Sigmoid colon (tissue), 6 donors: ENCODE measurements at regions not wholly inside any gene's neighbourhood (a gene's known extent, or its start where the extent isn't known, plus 50 kb on each side); places are given as distances from the start of the nearest gene placed in this dataset.

ENCODE experiments used
- DNase-seq: peaks from one replicate; pipeline ENCODE4 v3.0.0-alpha.2; 2019
- H3K27ac ChIP-seq, 4 donors: fragments of 200-600 bp; sonication (generic); one replicate each; pipeline ENCODE4 v1.5.1; 2016 to 2019; ENCODE audit warnings: mild to moderate bottlenecking in 1 of 4
- H3K27me3 ChIP-seq, 3 donors: fragments of 200-600 bp; sonication (generic); one replicate each; pipeline ENCODE4 v1.5.1; 2019; ENCODE audit warnings: mild to moderate bottlenecking in 1 of 3
- H3K36me3 ChIP-seq, 4 donors: fragments of 200-600 bp; sonication (generic); one replicate each; pipeline ENCODE4 v1.5.1; 2016 to 2019
- H3K4me1 ChIP-seq, 4 donors: fragments of 200-600 bp; sonication (generic); one replicate each; pipeline ENCODE4 v1.5.1; 2017 to 2019
- H3K4me3 ChIP-seq, 4 donors: fragments of 200-600 bp; sonication (generic); one replicate each; pipeline ENCODE4 v1.5.1; 2017 to 2019; ENCODE audit warnings: mild to moderate bottlenecking in 2 of 4, moderate library complexity in 1 of 4
- H3K9me3 ChIP-seq, 4 donors: fragments of 200-600 bp in 3 of 4; sonication (generic) in 3 of 4; one replicate each; pipeline versions ENCODE4 v1.5.1 to v1.6.1; 2013 to 2019
- EP300 ChIP-seq, 4 donors: sonication (generic); formaldehyde crosslinking; IDR thresholded peaks; one replicate each; pipeline ENCODE4 v1.6.1; 2017; ENCODE audit warnings: antibody characterized with exemption in 4 of 4
- POLR2A ChIP-seq, 2 donors: fragments of 450-650 bp; IDR thresholded peaks; one replicate each; pipeline ENCODE4 v1.6.1; 2016; ENCODE audit warnings: antibody characterized with exemption in 2 of 2, mild to moderate bottlenecking in 2 of 2, moderate library complexity in 2 of 2
- POLR2AphosphoS5 ChIP-seq, 4 donors: sonication (generic); formaldehyde crosslinking; IDR thresholded peaks; one replicate each; pipeline ENCODE4 v1.6.1; 2017; ENCODE audit warnings: antibody characterized with exemption in 4 of 4
- WGBS, 2 donors: extraction: QIAGEN DNeasy Blood & Tissue Kit; methylation state at CpG; one replicate each; pipeline ENCODE4 v1.1.7; 2013; 5-methylcytosine and 5-hydroxymethylcytosine counted together
- intact Hi-C: fragments of 100-400 bp; cut with DNase I; formaldehyde crosslinking; loops from one replicate; pipeline ENCODE4 v1.15.1; 2023
- TF ChIP-seq, protein P1 (sequence below), 4 experiments: fragments of 450-650 bp in 3 of 4; fragments of 200-600 bp in 1 of 4; IDR thresholded peaks; one replicate each; pipeline ENCODE4 v1.5.1; 2016 to 2019; ENCODE audit warnings: antibody characterized with exemption in 4 of 4, mild to moderate bottlenecking in 3 of 4, moderate library complexity in 2 of 4
- donor health status: healthy with polysubstance abuse.
- donor health status: healthy.

DNA sequence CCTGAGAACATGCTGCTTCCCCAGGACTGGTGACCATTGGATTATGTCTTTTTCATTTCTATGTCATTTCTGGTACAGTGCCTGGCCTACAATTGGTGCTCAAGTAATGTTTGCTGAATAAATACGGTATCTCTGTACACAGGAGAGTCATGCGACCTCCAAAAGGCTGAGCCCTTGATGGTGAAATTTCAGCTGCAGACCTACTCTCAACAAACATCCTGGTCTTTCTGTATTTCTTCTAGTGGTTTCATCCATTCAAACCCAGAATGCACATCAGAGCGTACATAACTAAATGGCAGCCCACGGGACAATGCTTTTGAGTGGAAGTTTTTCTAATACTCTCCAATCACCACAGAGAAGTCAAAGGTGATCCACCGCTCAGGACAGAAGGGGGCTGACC is 62.6 kb upstream of the RPS23 start:
- Histone ChIP-seq H3K4me1 (peaks cover 0 to 9% (median under 1%) of the 10 kb centered on the region in 4 donors), H3K36me3 (no peaks in the 10 kb centered on the region), H3K27me3 (no peaks in the 10 kb centered on the region), H3K4me3 (no peak overlapping the region), H3K27ac (no peak overlapping the region), H3K9me3 (no peaks in the 10 kb centered on the region)
- TF ChIP-seq, protein P1, sequence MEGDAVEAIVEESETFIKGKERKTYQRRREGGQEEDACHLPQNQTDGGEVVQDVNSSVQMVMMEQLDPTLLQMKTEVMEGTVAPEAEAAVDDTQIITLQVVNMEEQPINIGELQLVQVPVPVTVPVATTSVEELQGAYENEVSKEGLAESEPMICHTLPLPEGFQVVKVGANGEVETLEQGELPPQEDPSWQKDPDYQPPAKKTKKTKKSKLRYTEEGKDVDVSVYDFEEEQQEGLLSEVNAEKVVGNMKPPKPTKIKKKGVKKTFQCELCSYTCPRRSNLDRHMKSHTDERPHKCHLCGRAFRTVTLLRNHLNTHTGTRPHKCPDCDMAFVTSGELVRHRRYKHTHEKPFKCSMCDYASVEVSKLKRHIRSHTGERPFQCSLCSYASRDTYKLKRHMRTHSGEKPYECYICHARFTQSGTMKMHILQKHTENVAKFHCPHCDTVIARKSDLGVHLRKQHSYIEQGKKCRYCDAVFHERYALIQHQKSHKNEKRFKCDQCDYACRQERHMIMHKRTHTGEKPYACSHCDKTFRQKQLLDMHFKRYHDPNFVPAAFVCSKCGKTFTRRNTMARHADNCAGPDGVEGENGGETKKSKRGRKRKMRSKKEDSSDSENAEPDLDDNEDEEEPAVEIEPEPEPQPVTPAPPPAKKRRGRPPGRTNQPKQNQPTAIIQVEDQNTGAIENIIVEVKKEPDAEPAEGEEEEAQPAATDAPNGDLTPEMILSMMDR (IDR thresholded peaks at IDR 0.05), result no peak
- TF ChIP-seq EP300 (IDR thresholded peaks at IDR 0.05) (no peak), POLR2A (IDR thresholded peaks at IDR 0.05) (no peak), POLR2AphosphoS5 (IDR thresholded peaks at IDR 0.05) (no peak)
- intact Hi-C loops, result no loop called here
- DNase-seq, result no peak
- WGBS, 2 donors, result 89 to 90% methylated on average over 5 of the region's 5 CpGs

GRCh38 chr5:82339792-82340191 is 61.6 kb upstream of the RPS23 start:
- no peaks in the 10 kb centered on the region for H3K36me3 ChIP-seq
- H3K27me3 ChIP-seq, result no peaks in the 10 kb centered on the region
- DNase-seq, result no peak
- H3K4me1 ChIP-seq, result peaks cover 0 to 19% (median 10%) of the 10 kb centered on the region in 4 donors
- no peak overlapping the region for H3K27ac ChIP-seq
- no peak overlapping the region for H3K4me3 ChIP-seq
- TF ChIP-seq, protein P1 (IDR thresholded peaks at IDR 0.05), result no peak
- TF ChIP-seq POLR2A (IDR thresholded peaks at IDR 0.05) (no peak), POLR2AphosphoS5 (IDR thresholded peaks at IDR 0.05) (no peak)
- no peaks in the 10 kb centered on the region for H3K9me3 ChIP-seq
- 89 to 91% methylated on average over 3 of the region's 3 CpGs for WGBS, 2 donors
- intact Hi-C loops, result no loop called here

GRCh38 chr5:82338771-82339373 is 60.7 kb upstream of the RPS23 start:
- H3K4me3 ChIP-seq, result no peak overlapping the region
- no peaks in the 10 kb centered on the region for H3K9me3 ChIP-seq
- no peaks in the 10 kb centered on the region for H3K27me3 ChIP-seq
- no peaks in the 10 kb centered on the region for H3K36me3 ChIP-seq
- WGBS, 2 donors, result 89 to 90% methylated on average over 5 of the region's 5 CpGs
- no peak overlapping the region for H3K27ac ChIP-seq
- intact Hi-C loops, result no loop called here
- TF ChIP-seq, protein P1 (IDR thresholded peaks at IDR 0.05), result no peak
- TF ChIP-seq EP300 (IDR thresholded peaks at IDR 0.05) (no peak), POLR2AphosphoS5 (IDR thresholded peaks at IDR 0.05) (no peak), POLR2A (IDR thresholded peaks at IDR 0.05) (no peak)
- peaks cover 0 to 28% (median 18%) of the 10 kb centered on the region in 4 donors for H3K4me1 ChIP-seq
- no peak for DNase-seq

DNA sequence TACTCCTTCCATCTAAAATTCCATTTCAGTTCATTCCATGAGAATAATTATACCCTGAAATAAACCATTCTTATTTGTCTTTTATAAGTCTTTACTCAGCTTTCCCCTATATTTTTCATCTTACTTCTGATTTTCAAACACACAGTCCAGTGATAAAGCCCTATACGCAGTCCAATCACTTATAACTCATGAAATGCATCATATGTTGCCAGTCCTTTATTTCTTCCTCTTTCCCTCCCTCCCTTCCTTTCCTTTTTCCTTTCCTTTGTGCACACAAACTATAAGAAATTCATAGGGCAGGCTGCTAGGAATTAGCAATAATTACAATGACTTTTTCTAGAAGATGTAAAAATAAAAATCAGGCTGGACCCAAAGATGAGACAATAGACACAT is 58.8 kb upstream of the RPS23 start:
- 94 to 97% methylated on average over 1 of the region's 1 CpG for WGBS, 2 donors
- no peaks in the 10 kb centered on the region for H3K27me3 ChIP-seq
- TF ChIP-seq EP300 (IDR thresholded peaks at IDR 0.05) (no peak), POLR2A (IDR thresholded peaks at IDR 0.05) (no peak), POLR2AphosphoS5 (IDR thresholded peaks at IDR 0.05) (no peak)
- TF ChIP-seq, protein P1 (IDR thresholded peaks at IDR 0.05), result no peak
- intact Hi-C loops, result no loop called here
- DNase-seq, result no peak
- H3K4me1 ChIP-seq, result peaks cover 0 to 29% (median 18%) of the 10 kb centered on the region in 4 donors
- H3K4me3 ChIP-seq, result no peak overlapping the region
- no peak overlapping the region for H3K27ac ChIP-seq
- no peaks in the 10 kb centered on the region for H3K9me3 ChIP-seq
- no peaks in the 10 kb centered on the region for H3K36me3 ChIP-seq
